B cell (primary cell): ENCODE measurements at regions not wholly inside any gene's neighbourhood (a gene's known extent, or its start where the extent isn't known, plus 50 kb on each side); places are given as distances from the start of the nearest gene placed in this dataset.

Experiments used
- ATAC-seq: fragments of 200-7000 bp; cut with Tn5 transposase; one replicate; pipeline ENCODE4 v1.10.0; 2021; ENCODE audit warnings: low read depth, mild to moderate bottlenecking, moderate number of reproducible peaks, moderate library complexity
- CTCF ChIA-PET: fragments of 350-600 bp; sonication (Branson Sonifier 250); formaldehyde crosslinking; loops from one replicate; lab custom pipeline; 2021; ENCODE audit warnings: antibody characterized with exemption, inconsistent platforms; lab: Charles Lee
- POLR2A ChIA-PET: fragments of 350-600 bp; sonication (Branson Sonifier 250); formaldehyde crosslinking; loops from one replicate; lab custom pipeline; 2021; ENCODE audit warnings: antibody characterized with exemption; lab: Charles Lee
- DNase-seq: peaks from one replicate; pipeline ENCODE4 v3.0.0; 2013
- H2AFZ ChIP-seq: 2 replicates; pipeline ENCODE4 v1.6.1; 2012; ENCODE audit warnings: mild to moderate bottlenecking, low read depth, low read length; ENCODE audit not compliant: insufficient read depth, poor library complexity, severe bottlenecking
- H3K27ac ChIP-seq, 2 donors: 1 replicate in 1 of 2; 2 replicates in 1 of 2; pipeline ENCODE4 v1.5.1; 2012 to 2013; ENCODE audit warnings: low read length in 2 of 2, mild to moderate bottlenecking in 2 of 2, moderate library complexity in 1 of 2
- H3K27me3 ChIP-seq, 4 experiments: fragments of 200-600 bp in 1 of 4; sonication (generic) in 1 of 4; replicated peaks in 1 of 4; 1 replicate in 2 of 4; 2 replicates in 2 of 4; pipeline versions ENCODE4 v1.6.1 to v1.7.0; 2013 to 2016; ENCODE audit warnings: low read length in 3 of 4, mild to moderate bottlenecking in 2 of 4, mixed read lengths in 1 of 4, moderate library complexity in 1 of 4; ENCODE audit not compliant: insufficient read depth in 4 of 4, control insufficient read depth in 3 of 4; ENCODE audit errors: control extremely low read depth in 1 of 4
- H3K36me3 ChIP-seq, 2 experiments: replicated peaks in 1 of 2; 1 replicate in 1 of 2; 2 replicates in 1 of 2; pipeline versions ENCODE4 v1.6.1 to v1.7.1; 2013; ENCODE audit warnings: low read length in 1 of 2; ENCODE audit not compliant: insufficient read depth in 2 of 2, control insufficient read depth in 1 of 2; ENCODE audit errors: control extremely low read depth in 1 of 2, extremely low read depth in 1 of 2
- H3K4me1 ChIP-seq, 2 donors: fragments of 200-600 bp in 1 of 2; sonication (generic) in 1 of 2; 1 replicate in 1 of 2; 2 replicates in 1 of 2; pipeline versions ENCODE4 v1.5.1 to v1.6.1; 2013 to 2017; ENCODE audit warnings: low read length in 2 of 2; ENCODE audit not compliant: control insufficient read depth in 2 of 2, insufficient read depth in 2 of 2
- H3K4me2 ChIP-seq: replicated peaks from 2 replicates; pipeline ENCODE3; 2012; ENCODE audit warnings: mild to moderate bottlenecking, low read depth, low read length; ENCODE audit not compliant: poor library complexity, severe bottlenecking
- H3K4me3 ChIP-seq, 5 experiments: fragments of 200-600 bp in 1 of 5; sonication (generic) in 1 of 5; 1 replicate in 3 of 5; 2 replicates in 2 of 5; pipeline versions ENCODE4 v1.5.1 to v1.7.0; 2011 to 2016; ENCODE audit warnings: low read length in 4 of 5, mild to moderate bottlenecking in 4 of 5, low read depth in 2 of 5, control low read depth in 1 of 5, moderate library complexity in 1 of 5; ENCODE audit not compliant: insufficient read depth in 1 of 5; ENCODE audit errors: control extremely low read depth in 1 of 5, extremely low read depth in 1 of 5
- H3K79me2 ChIP-seq: fragments of 200-600 bp; sonication (generic); one replicate; pipeline ENCODE4 v1.6.0; 2016; ENCODE audit warnings: low read length; ENCODE audit not compliant: control insufficient read depth, insufficient read depth
- H3K9ac ChIP-seq: fragments of 200-600 bp; sonication (generic); 2 replicates; pipeline ENCODE4 v1.6.1; 2017; ENCODE audit warnings: mild to moderate bottlenecking, low read length, moderate library complexity
- H3K9me3 ChIP-seq, 3 donors: one replicate each; pipeline versions ENCODE4 v1.6.1 to v1.7.1; 2013; ENCODE audit warnings: low read length in 2 of 3; ENCODE audit not compliant: control insufficient read depth in 2 of 3, insufficient read depth in 1 of 3; ENCODE audit errors: control extremely low read depth in 1 of 3
- H4K20me1 ChIP-seq: 2 replicates; pipeline ENCODE4 v1.6.0; 2012; ENCODE audit warnings: mild to moderate bottlenecking, low read length; ENCODE audit not compliant: insufficient read depth, control insufficient read depth, poor library complexity, severe bottlenecking
- H3K27ac Mint-ChIP-seq: one replicate; pipeline ENCODE4 v1.8.0; 2021; ENCODE audit warnings: mixed read lengths
- H3K27me3 Mint-ChIP-seq: one replicate; pipeline ENCODE4 v1.8.0; 2021; ENCODE audit warnings: mixed read lengths
- H3K4me1 Mint-ChIP-seq: one replicate; pipeline ENCODE4 v1.8.0; 2021; ENCODE audit warnings: mixed read lengths
- H3K4me3 Mint-ChIP-seq: one replicate; pipeline ENCODE4 v1.8.0; 2021; ENCODE audit warnings: mixed read lengths
- H3K9me3 Mint-ChIP-seq: one replicate; pipeline ENCODE4 v1.8.0; 2022; ENCODE audit warnings: mixed read lengths; ENCODE audit not compliant: insufficient read depth
- EZH2 ChIP-seq: IDR thresholded peaks from 2 replicates; pipeline ENCODE4 v1.6.1; 2012; ENCODE audit warnings: borderline replicate concordance, low read depth, mild to moderate bottlenecking, moderate library complexity, low read length; ENCODE audit not compliant: insufficient read depth, poor library complexity, severe bottlenecking
- WGBS: methylation state at CpG from one replicate; pipeline ENCODE4 v1.1.5; 2013; ENCODE audit warnings: missing lambda C conversion rate; ENCODE audit not compliant: insufficient coverage; 5-methylcytosine and 5-hydroxymethylcytosine counted together
- intact Hi-C: fragments of 100-400 bp; cut with micrococcal nuclease; formaldehyde crosslinking; loops from one replicate; pipeline ENCODE4 v1.10.0; 2022
- TF ChIP-seq, protein P1 (sequence below): fragments of 200-600 bp; IDR thresholded peaks from one replicate; pipeline ENCODE4 v1.8.0; 2022; ENCODE audit warnings: antibody characterized with exemption, mild to moderate bottlenecking

- ChIA-PET CTCF (no interaction called here), POLR2A (no interaction called here)
- Histone ChIP-seq H3K9me3 (peaks cover 0 to 44% (median 5%) of the 10 kb centered on the region in 3 donors), H3K27ac (no peak overlapping the region), H2AFZ (no peak overlapping the region), H3K4me1 (no peaks in the 10 kb centered on the region), H3K4me3 (no peak overlapping the region), H3K9ac (no peak overlapping the region), H3K27me3 (peaks cover 0 to 23% (median 0%) of the 10 kb centered on the region in 4 experiments), H3K36me3 (no peaks in the 10 kb centered on the region), H3K4me2 (no peak overlapping the region), H4K20me1 (no peaks in the 10 kb centered on the region), H3K79me2 (no peaks in the 10 kb centered on the region)
- Mint-ChIP-seq H3K4me1 (no peaks in the 10 kb centered on the region), H3K27me3 (peaks cover 53% of the 10 kb centered on the region), H3K4me3 (no peak overlapping the region), H3K27ac (no peak overlapping the region), H3K9me3 (peaks cover 19% of the 10 kb centered on the region)
- no peak for ATAC-seq
- no peak for DNase-seq
- TF ChIP-seq, protein P1, sequence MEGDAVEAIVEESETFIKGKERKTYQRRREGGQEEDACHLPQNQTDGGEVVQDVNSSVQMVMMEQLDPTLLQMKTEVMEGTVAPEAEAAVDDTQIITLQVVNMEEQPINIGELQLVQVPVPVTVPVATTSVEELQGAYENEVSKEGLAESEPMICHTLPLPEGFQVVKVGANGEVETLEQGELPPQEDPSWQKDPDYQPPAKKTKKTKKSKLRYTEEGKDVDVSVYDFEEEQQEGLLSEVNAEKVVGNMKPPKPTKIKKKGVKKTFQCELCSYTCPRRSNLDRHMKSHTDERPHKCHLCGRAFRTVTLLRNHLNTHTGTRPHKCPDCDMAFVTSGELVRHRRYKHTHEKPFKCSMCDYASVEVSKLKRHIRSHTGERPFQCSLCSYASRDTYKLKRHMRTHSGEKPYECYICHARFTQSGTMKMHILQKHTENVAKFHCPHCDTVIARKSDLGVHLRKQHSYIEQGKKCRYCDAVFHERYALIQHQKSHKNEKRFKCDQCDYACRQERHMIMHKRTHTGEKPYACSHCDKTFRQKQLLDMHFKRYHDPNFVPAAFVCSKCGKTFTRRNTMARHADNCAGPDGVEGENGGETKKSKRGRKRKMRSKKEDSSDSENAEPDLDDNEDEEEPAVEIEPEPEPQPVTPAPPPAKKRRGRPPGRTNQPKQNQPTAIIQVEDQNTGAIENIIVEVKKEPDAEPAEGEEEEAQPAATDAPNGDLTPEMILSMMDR: no peak
- no peak for TF ChIP-seq EZH2
- WGBS: 85% methylated on average over 2 of the region's 2 CpGs
- intact Hi-C loops: no loop called here
These were observed 157.5 kb downstream of the FBLN2 start for GRCh38 chr3:13706451-13706850.

DNA sequence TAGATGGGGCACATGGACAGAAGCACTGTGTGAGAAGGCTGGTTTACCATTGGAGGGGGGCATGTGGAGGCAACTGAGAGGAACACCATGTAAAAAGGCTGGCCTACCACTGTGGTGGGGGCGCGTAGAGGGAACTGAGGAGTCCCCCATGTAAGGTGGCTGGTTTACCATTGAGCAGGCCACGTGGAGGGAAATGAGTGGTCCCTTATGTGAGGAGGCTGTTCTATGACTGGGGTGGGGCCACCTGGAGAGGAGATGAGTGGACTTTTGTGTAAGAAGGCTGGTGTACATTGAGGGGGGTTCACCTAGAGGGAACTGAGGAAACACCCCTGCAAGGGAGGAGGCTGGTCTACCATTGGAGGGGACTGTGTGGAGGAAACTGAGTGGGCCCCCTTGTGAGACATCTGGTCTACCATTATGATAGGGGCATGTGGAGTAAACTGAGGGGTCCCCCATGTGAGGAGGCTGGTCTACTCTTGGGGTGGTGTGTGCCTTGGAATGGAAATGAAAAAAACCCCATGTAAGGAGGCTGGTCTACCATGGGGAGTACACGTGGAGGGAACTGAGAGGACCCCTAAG lies 156.9 kb downstream of the FBLN2 start:
- ChIA-PET POLR2A (no interaction called here), CTCF (no interaction called here)
- Histone ChIP-seq H3K27me3 (peaks cover 0 to 23% (median 0%) of the 10 kb centered on the region in 4 experiments), H3K4me1 (no peaks in the 10 kb centered on the region), H3K4me2 (no peak overlapping the region), H4K20me1 (no peaks in the 10 kb centered on the region), H3K27ac (no peak overlapping the region), H3K4me3 (no peak overlapping the region), H3K36me3 (no peaks in the 10 kb centered on the region), H3K9me3 (peaks cover 0 to 50% (median 5%) of the 10 kb centered on the region in 3 donors), H3K9ac (no peak overlapping the region), H3K79me2 (no peaks in the 10 kb centered on the region), H2AFZ (no peak overlapping the region)
- Mint-ChIP-seq H3K27me3 (peaks cover 53% of the 10 kb centered on the region), H3K9me3 (peaks cover 19% of the 10 kb centered on the region), H3K4me3 (no peak overlapping the region), H3K4me1 (no peaks in the 10 kb centered on the region), H3K27ac (no peak overlapping the region)
- 88% methylated on average over 4 of the region's 4 CpGs for WGBS
- intact Hi-C loops: no loop called here
- ATAC-seq (no peak), DNase-seq (no peak)
- TF ChIP-seq EZH2: no peak
- TF ChIP-seq, protein P1: no peak
